ENCODE measurements at regions not wholly inside any gene's neighbourhood (a gene's known extent, or its start where the extent isn't known, plus 50 kb on each side); places are given as distances from the start of the nearest gene placed in this dataset.

GRCh38 chr12:13539051-13539450 is 342.5 kb downstream of the EMP1 start:
- TF ChIP-seq CTCF (IDR thresholded peaks at IDR 0.05), result no peak
- TF ChIP-seq YY1 (IDR thresholded peaks at IDR 0.05; ENCODE audit: low read depth), result no peak
- TF ChIP-seq MAX (IDR thresholded peaks at IDR 0.05; ENCODE audit: low read depth), result no peak
- TF ChIP-seq JUND (IDR thresholded peaks at IDR 0.05), result no peak

Data from SK-N-SH (cell line).